ENCODE measurements at regions not wholly inside any gene's neighbourhood (a gene's known extent, or its start where the extent isn't known, plus 50 kb on each side); places are given as distances from the start of the nearest gene placed in this dataset.

DNA sequence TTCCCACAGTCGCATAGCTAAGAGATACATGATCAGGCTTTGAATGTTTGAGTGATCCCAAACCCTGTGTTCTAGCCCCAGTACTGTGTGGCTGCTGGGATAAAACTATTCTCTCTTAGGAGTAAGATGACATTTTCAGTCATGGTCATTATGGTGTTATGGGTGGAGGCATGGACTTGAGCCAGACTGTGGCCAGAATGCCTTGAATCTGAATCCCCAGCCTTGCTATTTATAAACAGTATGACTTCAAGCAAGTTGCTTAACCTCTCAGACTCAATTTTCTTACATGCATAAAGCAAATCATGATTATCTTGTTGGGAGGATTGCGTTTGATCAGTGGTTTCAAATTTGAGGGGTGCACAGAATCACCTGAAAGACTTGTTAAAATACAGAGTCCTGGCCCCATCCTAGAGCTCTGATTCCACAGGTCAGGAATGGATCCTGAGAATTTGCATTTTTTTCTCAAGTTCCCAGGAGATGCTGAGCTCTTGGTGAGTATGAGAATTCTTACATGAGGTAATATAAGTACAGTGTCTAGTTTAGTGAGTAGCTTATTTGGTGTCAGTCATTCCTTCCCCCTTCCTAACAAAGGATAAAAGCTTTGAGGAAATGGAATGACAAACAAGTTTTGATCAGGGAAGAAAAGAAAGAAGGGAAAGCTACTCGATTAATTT is 571.7 kb downstream of the METTL15 start:
- no peak for DNase-seq (ENCODE audit: low read depth)

DNA sequence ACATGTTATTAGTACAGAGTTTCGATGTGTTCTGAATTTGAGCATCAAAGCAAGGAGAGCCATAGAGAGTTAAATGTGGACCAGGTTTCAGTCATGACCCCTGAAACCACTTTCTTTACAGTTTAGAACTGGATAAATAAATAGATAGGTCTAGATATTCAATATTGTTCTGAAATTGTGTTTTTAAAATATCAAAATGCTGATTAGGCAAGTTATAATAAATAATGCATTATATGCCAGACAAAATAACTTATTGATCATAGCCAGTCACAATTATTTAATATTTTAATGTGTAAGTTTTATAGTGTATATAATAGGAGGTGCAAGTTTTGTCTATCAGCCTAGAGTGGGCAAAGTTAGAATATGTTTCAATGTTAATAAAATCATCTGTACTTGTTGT is 569.5 kb downstream of the METTL15 start:
- DNase-seq (ENCODE audit: low read depth): no peak

DNA sequence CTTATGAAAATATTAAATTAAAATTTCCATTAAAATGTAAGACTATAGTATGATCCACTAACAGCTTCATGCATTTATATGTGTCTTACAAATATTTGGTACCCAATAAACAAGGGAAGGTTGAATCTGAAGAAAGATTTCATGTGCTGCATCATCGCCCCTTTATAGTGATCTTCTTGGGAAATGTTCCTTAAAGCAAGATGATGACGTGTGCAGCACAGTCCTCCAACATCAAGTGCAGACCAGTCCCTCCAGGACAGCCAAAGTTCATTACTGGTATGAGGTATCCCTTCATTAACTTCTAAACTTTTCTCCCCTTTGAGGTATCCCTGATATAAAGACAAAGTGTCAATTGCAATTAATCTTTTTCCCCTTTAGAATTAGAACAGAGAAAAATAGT is 567.0 kb downstream of the METTL15 start:
- no peak for DNase-seq (ENCODE audit: low read depth)

DNA sequence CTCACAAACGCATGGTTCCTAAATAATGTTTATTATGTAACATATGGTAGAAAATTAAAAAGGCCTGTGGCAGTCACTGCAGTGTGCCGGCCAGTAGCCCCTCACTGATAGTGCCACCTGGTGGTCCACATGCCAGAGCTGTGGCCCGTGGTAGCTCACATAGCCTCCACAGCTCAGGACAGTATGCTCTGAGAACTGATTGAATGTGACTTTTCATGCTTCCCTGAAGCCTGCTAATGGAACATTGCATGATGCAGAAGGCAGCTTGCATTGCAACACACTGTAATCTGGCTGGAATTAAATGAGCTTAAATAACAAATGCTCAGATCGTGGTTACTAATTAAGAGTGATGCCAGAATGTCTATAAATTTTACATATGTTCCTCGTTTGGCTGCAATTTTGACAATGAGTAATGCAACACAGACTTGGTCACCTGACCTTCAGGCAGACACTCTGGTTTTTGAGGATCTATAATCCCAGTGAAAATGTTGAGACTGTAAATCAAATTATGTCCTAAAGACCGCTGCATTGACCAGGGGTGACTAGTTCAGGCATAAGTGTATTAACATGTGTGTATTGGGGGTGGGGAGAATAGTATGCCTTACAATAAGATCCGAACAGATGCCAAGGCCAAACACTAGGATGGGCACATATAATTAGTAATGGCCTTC is 566.4 kb downstream of the METTL15 start:
- no peak for DNase-seq (ENCODE audit: low read depth)

DNA sequence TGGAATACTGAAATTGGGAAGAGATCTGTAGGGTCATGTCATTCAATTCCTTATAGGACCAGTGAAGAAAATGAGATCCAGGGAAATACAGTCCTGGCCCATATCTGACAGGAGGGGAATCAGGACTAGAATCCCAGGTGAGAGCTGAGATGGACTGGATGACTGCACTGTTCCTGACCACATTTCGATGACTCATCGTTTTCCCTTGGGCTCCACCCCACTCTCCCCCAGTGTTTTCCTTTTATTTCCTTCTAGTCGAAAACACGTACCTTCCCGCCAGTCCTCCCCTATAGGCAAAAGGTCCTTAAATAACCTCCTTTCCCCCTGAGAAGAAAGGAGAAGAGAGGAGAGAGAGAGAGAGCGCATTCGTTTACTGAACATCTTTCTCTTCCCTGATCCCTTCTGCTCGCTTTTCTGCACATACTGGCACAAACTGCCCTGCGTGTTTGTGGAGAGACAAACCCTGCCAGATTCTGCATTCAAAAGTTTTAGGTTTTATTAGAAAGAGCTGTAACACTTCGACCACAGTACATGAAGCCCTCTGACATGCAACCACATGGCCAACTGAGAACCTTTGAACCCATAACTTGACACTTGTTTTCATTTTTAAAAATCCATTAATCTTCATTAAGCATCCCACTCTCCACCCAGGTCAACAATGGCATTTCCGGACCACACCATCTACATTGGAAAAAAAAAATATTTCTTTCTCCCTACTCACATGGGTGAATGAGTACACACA is 565.7 kb downstream of the METTL15 start:
- no peak for DNase-seq (ENCODE audit: low read depth)

DNA sequence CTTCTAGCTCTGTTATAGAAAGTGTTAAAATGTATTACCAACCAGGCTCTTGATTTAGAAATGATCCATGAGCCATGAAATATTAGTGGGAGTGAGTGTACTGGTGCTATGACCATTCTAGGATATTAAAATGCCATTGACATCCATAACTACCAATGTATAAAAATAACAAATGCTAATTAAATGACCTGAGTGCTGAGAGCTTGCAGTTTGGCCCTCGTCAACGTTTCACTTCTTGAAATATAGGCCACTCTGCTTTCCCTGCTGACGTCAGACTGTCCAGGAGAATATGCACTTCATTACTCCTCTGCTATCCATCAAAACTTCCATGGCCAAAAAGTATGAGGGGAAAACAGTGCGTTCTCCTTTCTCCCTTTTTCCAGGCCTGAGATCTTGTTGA is 563.1 kb downstream of the METTL15 start:
- DNase-seq (ENCODE audit: low read depth): no peak

DNA sequence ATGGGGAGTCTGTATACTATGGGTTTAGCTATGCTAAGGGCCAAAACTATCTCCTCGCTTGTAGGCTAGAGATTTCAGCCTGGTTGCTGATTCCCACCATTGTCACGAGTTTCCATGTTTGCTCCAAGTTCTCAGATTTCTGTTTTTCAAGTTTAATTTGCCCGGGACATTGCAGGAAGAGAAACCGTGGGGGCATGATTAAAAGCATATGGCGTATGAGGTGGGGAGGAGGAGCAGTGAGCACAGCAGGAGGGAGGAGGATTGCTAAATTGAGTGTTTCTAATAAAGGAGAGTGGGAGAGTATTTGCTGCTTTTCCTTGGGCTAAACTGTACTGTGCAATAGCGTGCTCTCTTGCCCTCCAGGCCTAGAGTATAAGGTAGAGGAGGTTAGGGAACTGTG is 558.4 kb downstream of the METTL15 start:
- DNase-seq (ENCODE audit: low read depth): no peak

DNA sequence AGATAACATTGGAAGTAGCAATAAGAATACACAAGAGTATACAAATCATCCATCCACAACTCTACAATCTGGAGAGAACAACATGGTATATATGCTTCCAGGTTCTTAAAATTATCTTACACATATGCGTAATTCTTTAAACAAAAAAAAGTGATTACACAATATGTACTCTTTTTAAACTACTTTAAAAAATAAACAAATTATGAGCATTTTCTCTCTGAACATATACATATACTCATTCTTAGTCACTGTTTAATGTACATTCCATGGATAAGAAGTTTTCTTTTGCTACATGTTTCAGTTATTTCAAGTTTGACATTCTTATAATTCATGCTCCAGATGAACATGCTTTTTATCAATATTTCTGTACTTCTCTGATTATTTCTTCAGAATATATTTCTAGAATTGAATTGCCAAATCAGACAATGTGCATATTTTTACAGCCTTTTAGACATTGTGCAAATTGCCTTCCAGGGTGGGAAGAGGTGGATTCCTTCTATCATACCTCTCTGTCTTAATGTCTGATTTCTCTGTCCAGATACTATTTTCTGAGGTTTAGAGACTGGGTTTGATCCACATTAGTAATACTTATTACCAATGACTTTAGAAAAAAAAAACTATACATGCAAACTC is 551.6 kb downstream of the METTL15 start:
- no peak for DNase-seq (ENCODE audit: low read depth)

DNA sequence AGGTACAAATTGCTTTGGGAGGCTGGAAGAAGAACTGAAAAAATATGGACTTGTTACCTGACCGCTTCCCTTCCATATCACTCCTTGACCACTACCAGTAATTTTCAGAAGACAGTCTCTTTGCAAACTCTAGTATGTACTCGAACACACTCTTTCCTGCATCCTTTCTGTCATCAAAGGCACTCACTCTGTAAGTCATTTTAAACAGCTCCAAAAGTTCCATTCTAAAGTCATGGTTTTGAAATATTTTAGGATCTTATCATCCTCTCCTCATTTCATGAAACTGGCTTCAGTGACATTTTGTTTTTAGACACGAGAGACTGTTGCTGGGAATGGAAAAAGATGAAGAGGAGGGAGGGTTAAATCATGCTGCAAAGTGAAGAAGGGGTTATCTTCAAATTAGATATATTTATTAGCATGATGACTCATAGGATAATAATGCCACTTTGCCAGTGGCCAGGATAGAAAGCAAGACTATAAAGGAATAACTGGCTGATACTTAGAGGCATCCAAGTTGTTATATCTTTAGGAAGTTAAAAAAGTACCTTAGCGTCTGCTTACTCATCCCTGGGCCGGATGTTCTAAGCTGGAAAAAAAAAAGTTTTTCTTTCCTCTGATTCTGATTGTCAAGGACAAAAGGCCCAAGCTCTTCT is 549.3 kb downstream of the METTL15 start:
- no peak for DNase-seq (ENCODE audit: low read depth)

DNA sequence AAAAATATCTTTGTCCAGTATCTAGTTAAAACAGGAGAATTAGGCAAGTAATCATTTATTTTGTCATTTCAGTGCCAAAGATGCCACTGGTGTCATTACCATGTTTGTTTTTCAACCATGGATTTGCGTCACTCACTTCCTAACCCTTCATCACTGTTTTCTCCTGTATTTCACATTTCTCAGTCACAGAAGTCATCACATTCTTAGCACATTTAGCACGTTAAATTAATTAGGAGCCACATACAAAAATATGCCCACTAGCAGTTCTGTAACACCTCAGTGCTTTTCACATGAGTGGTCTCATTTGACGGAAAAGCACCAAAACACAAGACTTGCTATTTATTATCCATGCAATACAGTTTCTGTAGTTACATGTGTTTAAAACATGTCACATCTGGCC is 546.0 kb downstream of the METTL15 start:
- no peak for DNase-seq (ENCODE audit: low read depth)

DNA sequence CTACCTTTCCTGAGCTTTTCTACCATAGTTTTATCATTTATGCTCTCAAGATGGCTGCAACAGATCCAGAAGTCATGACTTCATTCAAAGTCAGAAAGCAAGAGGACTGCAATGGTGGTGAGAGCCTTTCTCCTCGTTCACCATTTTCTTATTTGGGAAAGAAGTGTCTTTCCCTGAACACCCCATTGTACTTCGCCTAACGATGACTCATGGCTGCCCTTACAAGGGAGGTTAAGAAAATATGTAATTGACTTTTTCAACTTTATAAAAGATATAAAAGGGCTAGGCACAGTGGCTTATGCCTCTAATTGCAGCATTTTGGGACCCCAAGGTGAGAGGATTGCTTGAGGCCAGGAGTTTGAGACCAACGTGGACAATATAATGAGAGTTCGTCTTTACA is 541.7 kb downstream of the METTL15 start:
- no peak for DNase-seq (ENCODE audit: low read depth)

DNA sequence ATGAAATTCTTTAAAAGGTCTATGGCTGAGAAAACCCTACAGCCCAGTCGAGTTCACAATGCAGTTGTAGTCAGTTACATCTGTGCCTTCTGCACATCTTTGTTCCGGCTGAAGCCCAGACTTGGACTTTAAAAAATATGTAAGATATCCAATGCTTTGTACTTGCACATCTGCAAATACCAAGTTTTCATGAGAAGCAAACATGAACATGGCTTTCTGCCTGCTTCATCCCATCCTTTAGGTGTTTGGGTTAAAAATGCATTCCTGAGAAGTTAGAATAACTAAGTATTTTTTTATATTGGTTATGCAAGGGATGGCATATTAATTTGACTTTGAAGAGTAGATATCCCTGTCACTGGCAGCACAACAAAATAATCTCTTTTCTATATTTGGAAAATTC is 528.4 kb downstream of the METTL15 start:
- DNase-seq (ENCODE audit: low read depth): no peak

DNA sequence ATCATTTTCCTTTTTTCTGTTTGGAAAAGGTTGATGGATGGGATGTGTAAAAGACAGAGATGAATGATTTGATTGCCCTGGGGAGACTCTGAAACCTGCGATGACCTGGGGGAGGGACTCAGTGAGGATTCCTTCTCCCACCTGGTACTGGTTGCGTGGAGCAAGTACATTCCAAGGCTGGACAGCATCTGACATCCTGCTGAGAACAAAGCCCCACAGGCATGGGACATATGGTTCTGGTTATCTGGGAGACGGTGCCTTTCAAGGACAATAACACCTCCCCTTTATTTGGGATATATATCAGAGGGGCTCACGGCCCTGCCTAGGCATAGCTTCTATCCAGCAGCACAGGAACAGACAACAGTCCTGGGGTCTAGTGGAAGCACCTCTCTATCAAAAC is 527.8 kb downstream of the METTL15 start:
- no peak for DNase-seq (ENCODE audit: low read depth)

DNA sequence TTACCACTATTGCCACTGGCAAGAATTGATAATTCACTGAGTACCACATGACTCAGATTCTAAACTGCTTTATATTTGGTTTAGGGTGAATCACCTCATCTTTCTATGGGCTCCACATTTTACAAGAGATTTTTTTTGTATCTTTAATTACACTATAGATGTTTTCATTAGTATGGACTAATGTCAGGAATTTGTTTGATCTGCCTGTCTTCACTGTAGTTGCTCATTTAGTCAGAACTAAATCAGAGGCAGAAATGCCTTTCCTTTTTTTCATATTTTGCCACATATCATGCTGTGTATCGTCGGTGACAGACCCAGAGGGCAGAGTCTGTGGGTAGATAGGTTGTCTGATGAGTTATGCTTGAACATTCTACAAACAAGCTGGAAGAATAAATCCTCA is 524.1 kb downstream of the METTL15 start:
- no peak for DNase-seq (ENCODE audit: low read depth)

DNA sequence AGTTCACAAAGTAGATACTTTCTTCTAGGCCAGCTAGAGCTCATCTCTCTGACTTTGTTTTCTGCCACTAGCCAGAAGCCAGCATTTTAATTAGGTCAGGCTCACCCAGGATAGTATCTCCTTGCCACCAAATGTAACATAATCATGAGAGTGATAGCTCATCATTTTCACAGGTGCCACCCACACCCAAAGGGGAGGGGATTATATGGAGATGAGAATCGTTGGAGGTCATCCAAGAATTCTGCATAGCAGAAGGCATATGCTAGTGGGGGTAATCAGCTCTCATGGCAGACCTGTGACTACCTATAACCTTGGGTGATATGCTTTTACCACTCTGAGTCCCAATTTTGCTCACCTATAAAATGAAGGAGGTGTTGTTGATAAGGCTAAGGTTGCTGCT is 523.0 kb downstream of the METTL15 start:
- DNase-seq (ENCODE audit: low read depth): no peak

DNA sequence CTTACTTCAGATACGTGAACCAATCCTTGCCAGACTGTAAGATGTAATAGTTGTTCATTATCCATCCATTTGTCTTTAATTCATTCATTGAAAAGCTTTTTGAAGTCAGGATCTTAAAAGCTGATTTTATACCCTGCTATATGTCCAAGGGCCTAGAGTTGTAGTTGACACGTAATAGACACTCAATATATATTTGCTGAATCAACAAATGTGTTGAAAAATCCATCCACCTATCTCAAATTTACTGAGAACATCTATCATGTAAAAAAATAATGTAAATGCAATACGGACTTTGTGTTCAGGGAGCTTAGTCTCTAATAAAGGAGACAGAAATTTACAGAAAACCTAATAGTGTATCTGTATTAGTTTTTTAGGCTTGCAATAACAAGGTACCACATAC is 521.0 kb downstream of the METTL15 start:
- DNase-seq (ENCODE audit: low read depth): no peak

DNA sequence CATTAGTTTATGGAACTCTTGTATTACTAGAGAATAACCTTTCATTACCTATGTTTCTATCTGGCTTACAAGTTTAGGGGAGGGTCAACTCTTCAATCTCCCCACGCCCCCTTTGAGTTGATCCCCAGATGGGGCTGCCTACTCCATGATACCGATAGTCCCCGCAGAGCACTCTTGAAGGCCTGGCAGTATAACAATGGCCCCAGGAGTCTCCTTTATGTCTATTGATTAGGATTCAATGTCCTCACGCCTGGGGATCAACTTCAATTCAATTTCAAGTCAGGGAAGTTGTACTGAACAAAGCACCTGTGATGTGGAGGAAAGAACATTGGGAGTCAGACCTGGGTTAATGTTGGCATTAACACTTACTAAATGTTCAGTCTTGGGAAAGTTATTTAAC is 520.2 kb downstream of the METTL15 start:
- DNase-seq (ENCODE audit: low read depth): no peak

DNA sequence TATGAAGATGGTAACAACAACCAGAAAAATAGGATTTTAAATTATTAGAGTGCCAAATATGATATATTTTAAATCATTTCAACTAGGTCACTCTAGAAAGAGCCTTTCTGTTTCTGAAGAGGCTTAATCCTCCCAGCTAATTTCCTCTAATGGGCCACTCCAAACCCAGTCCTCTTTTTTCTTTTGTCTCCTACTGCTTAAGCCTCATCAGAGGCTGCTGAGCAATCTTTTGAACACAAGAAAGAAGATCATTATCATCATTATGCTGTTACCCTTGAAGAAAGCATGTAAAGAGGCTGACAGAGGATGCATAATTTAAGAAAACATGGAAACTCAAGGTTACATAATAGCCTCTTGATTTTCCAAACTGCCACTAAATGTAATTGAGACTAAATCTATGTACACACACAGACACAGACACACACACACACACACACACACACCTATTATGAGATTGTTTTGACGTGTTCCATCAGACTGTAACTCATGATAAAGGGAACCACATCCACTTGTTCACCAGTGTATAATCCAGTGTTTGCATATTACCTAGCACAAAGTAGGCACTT is 519.6 kb downstream of the METTL15 start:
- DNase-seq (ENCODE audit: low read depth): no peak

DNA sequence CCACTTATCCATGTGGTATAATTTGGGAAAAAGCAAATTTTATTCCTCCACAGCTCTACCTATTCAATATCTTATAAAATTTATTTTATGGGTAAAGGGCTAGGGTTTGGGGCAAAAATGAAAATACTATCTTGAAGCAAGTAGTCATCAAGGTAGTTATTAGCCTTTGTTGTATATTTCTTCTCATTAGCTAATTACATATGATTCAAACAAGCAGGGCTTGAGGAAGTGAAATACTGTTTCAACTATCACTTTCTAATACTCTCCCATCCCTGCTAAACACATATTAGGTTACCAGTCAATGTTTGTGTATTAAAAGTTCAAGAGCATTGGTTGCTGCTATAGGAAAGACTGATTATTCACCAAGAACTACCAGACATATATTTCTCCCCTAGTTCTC is 517.3 kb downstream of the METTL15 start:
- no peak for DNase-seq (ENCODE audit: low read depth)

DNA sequence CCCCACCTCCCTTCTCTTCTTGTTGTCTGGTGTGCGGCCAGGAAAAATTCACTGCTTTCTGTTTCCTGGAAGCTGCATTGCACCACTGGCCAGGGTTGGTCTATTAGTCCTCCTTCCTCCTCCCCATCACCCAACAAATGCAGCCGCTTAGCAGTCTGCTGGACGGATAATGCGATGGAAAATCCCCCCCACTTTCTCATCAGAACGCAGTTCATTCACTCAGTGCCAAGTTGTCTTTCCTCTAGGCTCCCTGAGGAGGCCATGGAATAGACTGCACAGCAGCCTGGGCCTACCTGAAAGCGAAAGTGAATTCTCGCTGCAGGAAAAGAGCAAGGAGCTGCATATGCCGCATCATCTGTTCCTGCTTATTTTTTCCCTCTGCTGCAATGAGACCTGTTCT is 513.6 kb downstream of the METTL15 start:
- DNase-seq (ENCODE audit: low read depth): no peak

DNA sequence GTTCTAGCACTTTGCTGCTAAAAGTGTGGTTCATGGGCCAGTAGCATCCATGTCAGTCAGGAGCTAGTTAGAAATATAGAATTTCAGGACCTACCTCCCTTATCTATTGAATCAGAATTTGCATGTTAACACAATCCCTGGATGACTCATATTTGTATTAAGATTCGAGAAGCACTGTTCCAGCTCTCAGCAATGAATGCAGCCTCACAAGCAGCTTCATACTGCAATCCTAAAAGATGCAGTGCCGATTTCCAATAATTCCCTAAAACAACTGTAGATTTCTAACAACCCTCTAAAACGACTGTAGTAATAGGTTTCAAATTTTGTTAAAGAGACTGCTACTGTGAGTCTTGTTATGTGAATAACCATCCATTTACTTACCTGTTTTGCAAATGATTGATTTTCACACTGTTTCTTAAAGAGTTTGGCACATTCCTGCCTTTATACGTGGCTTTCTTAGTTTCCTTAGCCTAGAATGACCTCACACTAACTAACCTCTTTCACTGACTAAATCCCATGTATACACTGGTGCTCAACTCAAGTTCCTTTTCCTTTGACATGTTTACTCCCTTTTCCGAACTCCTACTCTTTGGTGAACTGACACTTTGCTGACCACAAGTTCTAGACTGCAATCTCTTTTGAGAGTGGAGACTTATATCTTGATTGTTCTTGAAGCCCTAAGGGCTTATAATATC is 511.8 kb downstream of the METTL15 start:
- no peak for DNase-seq (ENCODE audit: low read depth)

DNA sequence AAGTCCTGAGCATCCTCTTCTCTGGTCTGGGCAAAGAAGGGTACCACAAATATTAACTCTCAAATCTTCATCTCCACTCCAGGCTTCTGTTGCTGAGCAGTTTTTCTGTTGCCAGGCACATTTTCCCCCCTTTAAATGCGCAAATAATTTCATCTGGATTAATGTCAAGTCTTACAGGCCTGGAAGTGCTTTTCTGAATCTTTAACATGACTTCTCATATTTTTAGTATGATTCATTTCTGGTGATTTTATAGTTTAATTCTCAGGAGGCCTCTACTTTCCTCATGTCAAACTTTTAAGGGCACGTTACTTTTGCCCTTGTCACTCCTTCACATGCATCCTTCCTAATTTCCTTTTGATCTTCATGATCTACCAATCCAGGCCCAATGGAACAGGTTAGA is 510.2 kb downstream of the METTL15 start:
- no peak for DNase-seq (ENCODE audit: low read depth)
